OCI-LY1 (cell line): ENCODE measurements at regions not wholly inside any gene's neighbourhood (a gene's known extent, or its start where the extent isn't known, plus 50 kb on each side); places are given as distances from the start of the nearest gene placed in this dataset.
"Not testable (repeated sequence)": the region's sequence is repeated elsewhere in the genome, so short reads cannot be mapped to it uniquely, and the experiment has no call there.

Source experiments
- EZH2 ChIP-seq: fragments of 200-600 bp; sonication (generic), shearing (Covaris generic); IDR thresholded peaks from 2 replicates; pipeline ENCODE4 v1.8.0; 2017; ENCODE audit warnings: borderline replicate concordance, mixed run types, mild to moderate bottlenecking, antibody characterized with exemption, low read length, moderate library complexity, mixed read lengths
- TF ChIP-seq, protein P1 (sequence below): fragments of 200-600 bp; sonication (generic), shearing (Covaris generic); IDR thresholded peaks from 2 replicates; pipeline ENCODE4 v1.5.1; 2017; ENCODE audit warnings: mild to moderate bottlenecking, antibody characterized with exemption, low read length, moderate library complexity, mixed read lengths

DNA sequence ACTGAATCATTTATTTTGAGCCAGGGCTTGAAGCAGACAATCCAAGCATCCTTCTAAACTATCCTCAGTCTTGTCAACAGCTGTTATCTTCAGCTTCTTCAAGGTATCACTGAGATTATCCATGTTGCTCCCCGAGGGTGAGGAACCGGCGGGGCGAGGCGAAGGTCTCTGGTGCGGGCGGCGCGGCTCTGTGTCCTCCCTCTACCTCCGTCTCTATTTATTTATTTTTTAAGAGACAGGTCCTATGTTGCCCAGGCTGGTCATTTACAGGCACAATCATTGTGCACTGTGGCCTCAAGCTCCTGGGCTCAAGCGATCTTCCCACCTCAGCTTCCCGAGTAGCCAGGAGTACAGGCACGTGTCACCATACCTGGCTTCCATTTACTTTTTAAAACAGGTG, 130.0 kb downstream of the SRGAP2 start:
- TF ChIP-seq, protein P1, sequence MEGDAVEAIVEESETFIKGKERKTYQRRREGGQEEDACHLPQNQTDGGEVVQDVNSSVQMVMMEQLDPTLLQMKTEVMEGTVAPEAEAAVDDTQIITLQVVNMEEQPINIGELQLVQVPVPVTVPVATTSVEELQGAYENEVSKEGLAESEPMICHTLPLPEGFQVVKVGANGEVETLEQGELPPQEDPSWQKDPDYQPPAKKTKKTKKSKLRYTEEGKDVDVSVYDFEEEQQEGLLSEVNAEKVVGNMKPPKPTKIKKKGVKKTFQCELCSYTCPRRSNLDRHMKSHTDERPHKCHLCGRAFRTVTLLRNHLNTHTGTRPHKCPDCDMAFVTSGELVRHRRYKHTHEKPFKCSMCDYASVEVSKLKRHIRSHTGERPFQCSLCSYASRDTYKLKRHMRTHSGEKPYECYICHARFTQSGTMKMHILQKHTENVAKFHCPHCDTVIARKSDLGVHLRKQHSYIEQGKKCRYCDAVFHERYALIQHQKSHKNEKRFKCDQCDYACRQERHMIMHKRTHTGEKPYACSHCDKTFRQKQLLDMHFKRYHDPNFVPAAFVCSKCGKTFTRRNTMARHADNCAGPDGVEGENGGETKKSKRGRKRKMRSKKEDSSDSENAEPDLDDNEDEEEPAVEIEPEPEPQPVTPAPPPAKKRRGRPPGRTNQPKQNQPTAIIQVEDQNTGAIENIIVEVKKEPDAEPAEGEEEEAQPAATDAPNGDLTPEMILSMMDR, result not testable (repeated sequence)
- not testable (repeated sequence) for TF ChIP-seq EZH2
